GM19468 (cell line): ENCODE measurements at regions not wholly inside any gene's neighbourhood (a gene's known extent, or its start where the extent isn't known, plus 50 kb on each side); places are given as distances from the start of the nearest gene placed in this dataset.

Source experiments
- ATAC-seq: cut with Tn5 transposase; IDR thresholded peaks from one replicate; pipeline ENCODE4 v1.9.1; 2021; ENCODE audit warnings: mild to moderate bottlenecking, moderate library complexity, moderate number of reproducible peaks; ENCODE audit not compliant: unreplicated experiment; ENCODE audit errors: extremely low read depth

- ATAC-seq: no peak
Measured at GRCh38 chr1:229759586-229759985, 133.5 kb downstream of the URB2 start.

DNA sequence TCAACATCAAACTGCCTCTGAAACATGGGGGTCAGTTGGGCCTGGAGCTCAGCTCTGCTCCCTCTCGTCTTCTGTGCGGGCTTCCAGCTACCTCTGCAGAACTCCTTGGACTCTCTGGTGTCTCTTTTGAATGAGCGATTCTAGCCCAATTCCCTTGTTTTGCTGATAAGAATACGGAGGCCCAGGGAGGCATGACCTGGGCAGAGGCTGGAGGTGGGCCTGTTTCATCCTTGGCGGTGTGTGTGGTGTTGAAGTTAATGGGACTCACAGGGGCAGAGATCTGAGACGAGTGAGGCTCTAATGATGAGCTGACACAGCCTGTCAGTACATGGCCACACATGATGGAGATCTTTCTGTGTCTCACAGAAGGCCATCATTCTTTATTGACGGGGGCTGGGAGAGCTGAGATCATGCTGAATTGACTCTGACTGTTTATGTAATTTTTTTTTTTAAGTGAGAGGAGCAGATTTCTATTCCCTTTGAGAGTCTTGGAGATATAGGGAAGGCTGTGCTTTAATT, 134.5 kb downstream of the URB2 start:
- ATAC-seq: no peak

DNA sequence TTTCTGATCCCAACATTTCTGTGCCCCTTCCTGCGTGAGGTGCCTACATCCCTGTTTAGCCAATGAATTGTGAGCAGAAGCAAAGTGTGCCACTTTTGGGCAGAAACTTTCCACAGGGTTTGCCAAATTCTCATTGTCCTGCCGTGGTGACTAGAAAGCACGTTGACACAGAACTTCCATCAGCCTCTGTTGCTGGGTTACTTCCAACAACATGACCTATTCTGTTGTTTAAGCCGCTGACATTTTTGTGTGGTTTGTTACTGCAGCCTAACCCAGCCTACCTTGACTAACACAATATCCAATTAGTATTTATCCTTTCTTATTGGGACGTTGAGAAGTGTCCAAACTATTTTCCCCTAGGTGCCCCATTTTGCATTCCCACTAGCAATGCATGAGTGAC, 136.8 kb downstream of the URB2 start:
- ATAC-seq: no peak

- ATAC-seq: no peak
Measured at GRCh38 chr1:229768232-229768631, 142.2 kb downstream of the URB2 start.

GRCh38 chr1:229769006-229769405, 143.0 kb downstream of the URB2 start:
- ATAC-seq: no peak

GRCh38 chr1:229769809-229770208, 143.8 kb downstream of the URB2 start:
- no peak for ATAC-seq

- no peak for ATAC-seq
Measured at GRCh38 chr1:229778794-229779193, 152.7 kb downstream of the URB2 start.

DNA sequence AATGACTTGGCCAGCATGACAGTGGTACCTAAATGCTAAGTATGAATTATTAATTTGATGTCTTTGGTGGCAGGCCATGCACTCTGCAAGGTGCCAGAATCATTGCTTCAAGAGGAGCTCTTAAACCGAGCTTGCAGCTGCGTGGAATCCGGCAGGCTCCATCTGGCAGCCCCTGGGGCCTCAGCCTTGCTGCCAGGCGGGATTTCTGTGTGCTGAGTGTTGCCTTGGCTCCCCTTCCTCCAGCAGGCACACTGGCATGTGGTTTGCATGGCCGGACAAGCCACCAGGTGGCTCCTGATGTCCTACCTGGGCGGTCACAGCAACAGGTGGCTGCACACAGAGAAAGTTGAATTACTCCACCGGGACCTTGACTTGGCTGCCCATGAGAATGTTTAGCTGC, 155.4 kb downstream of the URB2 start:
- ATAC-seq: no peak

GRCh38 chr1:229782469-229782868, 156.4 kb downstream of the URB2 start:
- no peak for ATAC-seq

DNA sequence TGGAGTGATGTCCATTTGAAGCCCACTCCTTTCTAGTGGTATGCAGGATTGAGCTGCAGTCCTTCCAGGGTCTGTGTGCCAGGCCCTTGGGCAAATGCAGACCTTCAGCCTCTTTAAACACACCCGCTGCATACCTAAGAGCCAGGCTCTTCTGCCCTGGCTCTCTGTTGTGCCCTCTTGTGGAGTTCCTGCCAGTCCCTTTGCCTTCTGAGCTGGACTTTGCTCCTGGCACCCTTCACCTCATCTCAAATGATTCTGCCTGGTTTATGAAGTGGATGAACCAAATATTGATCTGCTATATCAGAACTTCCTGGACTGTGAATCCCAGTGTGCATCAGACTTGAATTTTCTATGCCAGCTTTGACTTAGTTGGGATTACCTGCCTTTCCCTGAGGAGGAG, 158.8 kb downstream of the URB2 start:
- no peak for ATAC-seq

- no peak for ATAC-seq
Measured at GRCh38 chr1:229786974-229787610, 161.0 kb downstream of the URB2 start.

GRCh38 chr1:229788004-229788403, 162.0 kb downstream of the URB2 start:
- no peak for ATAC-seq

DNA sequence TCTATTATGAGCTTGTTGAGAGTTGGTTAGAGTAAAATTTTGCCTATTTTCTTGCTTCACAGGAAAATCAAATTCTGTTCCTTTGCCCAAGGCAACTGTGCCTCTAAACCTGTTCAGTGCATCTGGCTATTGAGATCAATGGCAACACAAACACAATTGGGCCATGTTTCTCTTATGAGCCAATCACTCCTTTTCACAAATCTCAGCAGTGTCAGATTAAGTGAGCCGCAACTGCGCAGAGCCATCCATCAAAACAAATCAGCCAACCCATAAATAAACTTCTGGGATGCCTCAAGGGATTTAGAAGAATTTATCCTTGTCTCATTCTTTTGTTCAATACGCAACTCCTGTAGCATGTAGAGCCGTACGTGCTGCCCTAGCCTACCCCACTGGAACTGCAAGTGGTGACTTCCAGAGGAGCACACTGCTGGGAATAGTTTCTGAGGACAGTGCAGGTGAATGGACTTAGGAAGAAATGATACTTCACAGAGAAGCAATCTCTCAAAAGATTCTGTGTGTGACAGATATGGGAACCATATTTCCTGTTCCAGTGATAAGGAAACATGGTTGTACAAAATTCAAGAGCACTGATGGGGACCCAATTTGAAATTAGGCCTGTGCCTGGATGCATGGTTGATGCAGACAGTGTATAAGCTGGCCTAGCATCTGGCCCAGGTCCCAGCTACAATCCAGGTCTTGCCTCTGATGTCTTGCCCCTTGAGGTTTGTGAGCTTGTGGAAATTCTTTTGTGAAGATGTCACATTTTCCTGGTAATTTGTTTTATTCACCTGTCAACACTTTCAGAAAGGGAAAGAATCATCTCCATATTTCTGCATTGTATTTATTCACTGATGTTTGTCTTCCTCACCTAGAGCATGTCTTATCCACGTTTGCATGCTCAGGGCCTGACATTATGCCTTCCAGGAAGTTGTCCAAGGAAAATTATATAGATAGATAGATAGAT, 166.2 kb downstream of the URB2 start:
- ATAC-seq: no peak

- ATAC-seq: no peak
Measured at GRCh38 chr1:229793488-229793887, 167.4 kb downstream of the URB2 start.

GRCh38 chr1:229798558-229798957, 172.5 kb downstream of the URB2 start:
- ATAC-seq: no peak

- ATAC-seq: no peak
Measured at GRCh38 chr1:229803626-229804217, 177.7 kb downstream of the URB2 start.

DNA sequence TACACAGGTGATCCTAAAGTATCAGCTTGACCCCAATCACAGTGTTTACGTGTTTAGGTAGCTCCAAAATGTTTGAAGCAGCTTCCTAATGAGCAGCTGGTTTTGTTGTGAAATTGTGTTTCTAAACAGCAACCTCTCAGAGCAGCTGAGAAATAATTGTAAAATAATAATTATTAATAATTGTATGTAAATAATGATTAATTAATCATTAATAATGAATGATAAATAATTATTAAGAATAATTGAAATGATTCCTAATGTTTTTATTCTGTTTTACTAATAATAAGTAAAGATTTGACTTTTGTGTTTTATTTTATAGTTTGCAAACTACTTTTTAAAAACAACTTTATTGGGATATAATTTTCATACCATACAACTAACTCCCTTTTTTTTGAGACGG, 182.2 kb downstream of the URB2 start:
- ATAC-seq: no peak

- ATAC-seq: no peak
Measured at GRCh38 chr1:229810140-229810539, 184.1 kb downstream of the URB2 start.

DNA sequence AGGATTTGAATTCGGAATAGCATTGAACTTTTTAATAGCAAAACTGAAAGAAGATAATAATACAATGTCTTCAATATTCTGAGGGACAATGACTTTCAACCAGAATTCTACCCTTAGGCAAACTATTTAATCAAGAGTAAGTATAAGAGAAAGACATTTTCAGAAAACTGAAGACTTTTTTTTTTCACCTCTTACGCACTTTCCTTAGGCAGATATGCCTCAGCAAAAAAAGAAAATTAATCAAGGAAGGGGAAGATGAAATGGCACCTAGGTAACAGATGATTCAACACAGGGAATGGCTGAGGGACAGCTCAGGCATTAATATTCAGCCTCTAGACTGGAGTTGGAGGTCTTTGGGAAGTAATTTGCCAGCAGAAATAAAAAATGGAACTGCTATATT, 184.9 kb downstream of the URB2 start:
- ATAC-seq: no peak

GRCh38 chr1:229812148-229812547, 186.1 kb downstream of the URB2 start:
- ATAC-seq: no peak

GRCh38 chr1:229812693-229813092, 186.6 kb downstream of the URB2 start:
- no peak for ATAC-seq
